SU-DHL-6 (cell line): ENCODE measurements at regions not wholly inside any gene's neighbourhood (a gene's known extent, or its start where the extent isn't known, plus 50 kb on each side); places are given as distances from the start of the nearest gene placed in this dataset.

Experiments used
- H2AFZ ChIP-seq: fragments of 200-600 bp; sonication (generic); 2 replicates; pipeline ENCODE4 v1.6.1; 2014; ENCODE audit warnings: low read depth, mild to moderate bottlenecking, moderate library complexity, mixed read lengths, antibody characterized with exemption, low read length; ENCODE audit not compliant: severe bottlenecking
- H3F3A ChIP-seq: fragments of 200-600 bp; shearing (Covaris generic); 2 replicates; pipeline ENCODE4 v1.6.0; 2016; ENCODE audit warnings: antibody characterized with exemption, mild to moderate bottlenecking; ENCODE audit not compliant: insufficient read depth
- H3K27ac ChIP-seq: fragments of 200-600 bp; sonication (generic); 2 replicates; pipeline ENCODE4 v1.5.1; 2016; ENCODE audit warnings: low read depth, mild to moderate bottlenecking, low read length, moderate library complexity, mixed read lengths
- H3K27me3 ChIP-seq: fragments of 200-600 bp; sonication (generic), shearing (Covaris generic); 2 replicates; pipeline ENCODE4 v1.6.0; 2014; ENCODE audit warnings: mild to moderate bottlenecking, low read length
- H3K36me3 ChIP-seq: fragments of 200-600 bp; sonication (generic); 2 replicates; pipeline ENCODE4 v1.6.1; 2014; ENCODE audit warnings: mild to moderate bottlenecking, low read length, mixed read lengths
- H3K4me2 ChIP-seq: fragments of 300-600, 200-600 bp; shearing (Covaris generic), sonication (generic); 2 replicates; pipeline ENCODE4 v1.6.0; 2014; ENCODE audit warnings: low read length, low read depth, mild to moderate bottlenecking; ENCODE audit not compliant: poor library complexity, severe bottlenecking
- H3K4me3 ChIP-seq: fragments of 200-600 bp; sonication (generic); 2 replicates; pipeline ENCODE4 v1.5.1; 2014; ENCODE audit warnings: antibody characterized with exemption, low read length, mild to moderate bottlenecking, mixed read lengths; ENCODE audit not compliant: insufficient read depth, poor library complexity, severe bottlenecking
- H3K79me2 ChIP-seq: fragments of 200-600 bp; sonication (generic); 2 replicates; pipeline ENCODE4 v1.6.1; 2014; ENCODE audit warnings: mild to moderate bottlenecking, low read length, moderate library complexity; ENCODE audit not compliant: insufficient read depth
- H3K9ac ChIP-seq: fragments of 200-600 bp; sonication (generic); 2 replicates; pipeline ENCODE4 v1.7.0; 2014; ENCODE audit warnings: mild to moderate bottlenecking, low read length
- H3K9me2 ChIP-seq: fragments of 200-600 bp; sonication (generic); replicated peaks from 2 replicates; pipeline ENCODE4 v1.6.1; 2014; ENCODE audit warnings: low read length; ENCODE audit not compliant: insufficient read depth
- H3K9me3 ChIP-seq: fragments of 200-600 bp; sonication (generic); 2 replicates; pipeline ENCODE4 v1.6.1; 2014; ENCODE audit warnings: low read length, mixed read lengths; ENCODE audit not compliant: insufficient read depth
- H4K20me1 ChIP-seq: fragments of 200-600 bp; sonication (generic); 2 replicates; pipeline ENCODE4 v1.6.1; 2014; ENCODE audit warnings: low read depth, mild to moderate bottlenecking, antibody characterized with exemption, low read length, moderate library complexity, mixed read lengths
- EZH2phosphoT487 ChIP-seq: fragments of 200-600 bp; sonication (generic), shearing (Covaris generic); conservative IDR thresholded peaks from 2 replicates; pipeline ENCODE4 v1.6.1; 2018; ENCODE audit warnings: mild to moderate bottlenecking, antibody characterized with exemption, low read length, moderate library complexity, mixed read lengths
- TF ChIP-seq, protein P1 (sequence below): fragments of 200-600 bp; sonication (generic); IDR thresholded peaks from one replicate; pipeline ENCODE4 v1.5.1; 2017; ENCODE audit warnings: antibody characterized with exemption, mild to moderate bottlenecking, low read length, moderate library complexity; ENCODE audit not compliant: insufficient read depth, poor library complexity, severe bottlenecking

- no peaks in the 10 kb centered on the region for H3K9me2 ChIP-seq
- H3K79me2 ChIP-seq, result no peaks in the 10 kb centered on the region
- H3K4me2 ChIP-seq, result no peak overlapping the region
- no peaks in the 10 kb centered on the region for H3K36me3 ChIP-seq
- H3F3A ChIP-seq, result no peaks in the 10 kb centered on the region
- H3K9me3 ChIP-seq, result 0 out of 2 replicates have a peak, but pooled peaks cover 7% of the 10 kb centered on the region
- H4K20me1 ChIP-seq, result no peaks in the 10 kb centered on the region
- H3K27ac ChIP-seq, result no peak overlapping the region
- H3K4me3 ChIP-seq, result no peak overlapping the region
- no peak for TF ChIP-seq EZH2phosphoT487
- TF ChIP-seq, protein P1, sequence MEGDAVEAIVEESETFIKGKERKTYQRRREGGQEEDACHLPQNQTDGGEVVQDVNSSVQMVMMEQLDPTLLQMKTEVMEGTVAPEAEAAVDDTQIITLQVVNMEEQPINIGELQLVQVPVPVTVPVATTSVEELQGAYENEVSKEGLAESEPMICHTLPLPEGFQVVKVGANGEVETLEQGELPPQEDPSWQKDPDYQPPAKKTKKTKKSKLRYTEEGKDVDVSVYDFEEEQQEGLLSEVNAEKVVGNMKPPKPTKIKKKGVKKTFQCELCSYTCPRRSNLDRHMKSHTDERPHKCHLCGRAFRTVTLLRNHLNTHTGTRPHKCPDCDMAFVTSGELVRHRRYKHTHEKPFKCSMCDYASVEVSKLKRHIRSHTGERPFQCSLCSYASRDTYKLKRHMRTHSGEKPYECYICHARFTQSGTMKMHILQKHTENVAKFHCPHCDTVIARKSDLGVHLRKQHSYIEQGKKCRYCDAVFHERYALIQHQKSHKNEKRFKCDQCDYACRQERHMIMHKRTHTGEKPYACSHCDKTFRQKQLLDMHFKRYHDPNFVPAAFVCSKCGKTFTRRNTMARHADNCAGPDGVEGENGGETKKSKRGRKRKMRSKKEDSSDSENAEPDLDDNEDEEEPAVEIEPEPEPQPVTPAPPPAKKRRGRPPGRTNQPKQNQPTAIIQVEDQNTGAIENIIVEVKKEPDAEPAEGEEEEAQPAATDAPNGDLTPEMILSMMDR, result no peak
- no peaks in the 10 kb centered on the region for H3K27me3 ChIP-seq
- H2AFZ ChIP-seq, result no peak overlapping the region
- no peak overlapping the region for H3K9ac ChIP-seq
These were observed 167.9 kb downstream of the CBLN2 start for GRCh38 chr18:72376256-72376655.

DNA sequence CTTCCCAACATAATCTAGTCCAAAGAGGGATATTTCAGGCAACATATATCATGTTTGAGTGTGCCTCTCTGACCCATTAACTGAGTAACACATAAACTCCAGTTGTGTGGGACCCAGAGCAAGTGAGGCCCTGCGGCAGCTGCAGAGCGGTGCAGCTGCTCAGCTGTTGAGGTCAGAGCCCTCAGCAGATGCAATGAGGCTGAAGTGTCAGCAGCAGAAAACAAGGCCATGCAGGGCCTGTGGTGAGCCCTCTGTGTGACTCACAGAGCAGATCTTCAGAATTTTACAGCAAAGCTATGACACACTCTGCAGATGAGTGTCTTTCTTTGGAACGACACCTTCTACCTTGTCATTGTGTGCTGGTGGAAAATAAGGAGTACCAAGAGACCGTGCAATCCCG lies 168.5 kb downstream of the CBLN2 start:
- Histone ChIP-seq H3K27me3 (no peaks in the 10 kb centered on the region), H4K20me1 (no peaks in the 10 kb centered on the region), H3K79me2 (no peaks in the 10 kb centered on the region), H3K4me2 (no peak overlapping the region), H3K36me3 (no peaks in the 10 kb centered on the region), H3F3A (no peaks in the 10 kb centered on the region), H3K9me2 (no peaks in the 10 kb centered on the region), H2AFZ (no peak overlapping the region), H3K9ac (no peak overlapping the region), H3K27ac (no peak overlapping the region), H3K9me3 (peaks cover 13% of the 10 kb centered on the region; the same call in 1 of the 2 replicates), H3K4me3 (no peak overlapping the region)
- no peak for TF ChIP-seq EZH2phosphoT487

- H3K36me3 ChIP-seq, result no peaks in the 10 kb centered on the region
- no peak overlapping the region for H2AFZ ChIP-seq
- H3K9ac ChIP-seq, result no peak overlapping the region
- H3K4me3 ChIP-seq, result no peak overlapping the region
- H3F3A ChIP-seq, result no peaks in the 10 kb centered on the region
- peaks cover 19% of the 10 kb centered on the region; the same call in 1 of the 2 replicates for H3K9me3 ChIP-seq
- no peaks in the 10 kb centered on the region for H4K20me1 ChIP-seq
- TF ChIP-seq EZH2phosphoT487, result no peak
- TF ChIP-seq, protein P1, result no peak
- no peaks in the 10 kb centered on the region for H3K79me2 ChIP-seq
- no peaks in the 10 kb centered on the region for H3K9me2 ChIP-seq
- no peaks in the 10 kb centered on the region for H3K27me3 ChIP-seq
- no peak overlapping the region for H3K27ac ChIP-seq
- no peak overlapping the region for H3K4me2 ChIP-seq
These were observed 172.1 kb downstream of the CBLN2 start for GRCh38 chr18:72372076-72372475.

GRCh38 chr18:72368308-72368707 lies 175.8 kb downstream of the CBLN2 start:
- Histone ChIP-seq H3K4me3 (no peak overlapping the region), H3F3A (no peaks in the 10 kb centered on the region), H3K4me2 (no peak overlapping the region), H3K9me2 (no peaks in the 10 kb centered on the region), H4K20me1 (no peaks in the 10 kb centered on the region), H2AFZ (no peak overlapping the region), H3K27ac (no peak overlapping the region), H3K27me3 (no peaks in the 10 kb centered on the region), H3K9me3 (peaks cover 19% of the 10 kb centered on the region; the same call in 1 of the 2 replicates), H3K36me3 (no peaks in the 10 kb centered on the region), H3K9ac (no peak overlapping the region), H3K79me2 (no peaks in the 10 kb centered on the region)
- TF ChIP-seq EZH2phosphoT487, result no peak
- TF ChIP-seq, protein P1, result no peak
